ENCODE measurements at regions not wholly inside any gene's neighbourhood (a gene's known extent, or its start where the extent isn't known, plus 50 kb on each side); places are given as distances from the start of the nearest gene placed in this dataset.

GRCh38 chr9:31677877-31678276 lies 706.6 kb upstream of the ACO1 start:
- H3K4me3 Mint-ChIP-seq (ENCODE audit: unreplicated experiment): no peak overlapping the region
- H3K36me3 Mint-ChIP-seq (ENCODE audit: insufficient read depth, unreplicated experiment): no peaks in the 10 kb centered on the region
- Histone ChIP-seq H3K9me3 (no peaks in the 10 kb centered on the region), H3K4me1 (no peaks in the 10 kb centered on the region), H3K4me3 (ENCODE audit: low read depth, low read length) (no peak overlapping the region), H3K36me3 (ENCODE audit: control insufficient read depth, insufficient read depth, low read length) (no peaks in the 10 kb centered on the region), H3K27me3 (replicated peaks; ENCODE audit: control insufficient read depth, insufficient read depth, low read length) (no peaks in the 10 kb centered on the region)
- no peak for DNase-seq
- BruUV-seq (replicated peaks): no TSS peak
- no peaks in the 10 kb centered on the region for H3K9me3 Mint-ChIP-seq (ENCODE audit: unreplicated experiment)
- ChIA-PET CTCF (no interaction called here), POLR2A (no interaction called here)
- intact Hi-C loops (cut with micrococcal nuclease; ENCODE audit: unreplicated experiment): no loop called here
- TF ChIP-seq CTCF (IDR thresholded peaks at IDR 0.05; ENCODE audit: insufficient read depth in 1 of 2, low read depth in 1 of 2, low read length in 1 of 2, severe bottlenecking in 1 of 2, unreplicated experiment in 1 of 2): no peak
- no peak overlapping the region for H3K27ac Mint-ChIP-seq (ENCODE audit: unreplicated experiment)
- peaks cover 9% of the 10 kb centered on the region for H3K27me3 Mint-ChIP-seq (ENCODE audit: insufficient read depth, unreplicated experiment)
- no peaks in the 10 kb centered on the region for H3K4me1 Mint-ChIP-seq (ENCODE audit: low read depth, unreplicated experiment)

- ChIA-PET CTCF (no interaction called here), POLR2A (no interaction called here)
- Histone ChIP-seq H3K4me1 (no peaks in the 10 kb centered on the region), H3K4me3 (ENCODE audit: low read depth, low read length) (no peak overlapping the region), H3K9me3 (no peaks in the 10 kb centered on the region), H3K27me3 (replicated peaks; ENCODE audit: control insufficient read depth, insufficient read depth, low read length) (no peaks in the 10 kb centered on the region), H3K36me3 (ENCODE audit: control insufficient read depth, insufficient read depth, low read length) (no peaks in the 10 kb centered on the region)
- TF ChIP-seq CTCF (IDR thresholded peaks at IDR 0.05; ENCODE audit: insufficient read depth in 1 of 2, low read depth in 1 of 2, low read length in 1 of 2, severe bottlenecking in 1 of 2, unreplicated experiment in 1 of 2): no peak
- no peak overlapping the region for H3K27ac Mint-ChIP-seq (ENCODE audit: unreplicated experiment)
- no peaks in the 10 kb centered on the region for H3K9me3 Mint-ChIP-seq (ENCODE audit: unreplicated experiment)
- H3K36me3 Mint-ChIP-seq (ENCODE audit: insufficient read depth, unreplicated experiment): no peaks in the 10 kb centered on the region
- intact Hi-C loops (cut with micrococcal nuclease; ENCODE audit: unreplicated experiment): no loop called here
- no TSS peak for BruUV-seq (replicated peaks)
- no peak overlapping the region for H3K4me3 Mint-ChIP-seq (ENCODE audit: unreplicated experiment)
- no peak for DNase-seq
- peaks cover 5% of the 10 kb centered on the region for H3K27me3 Mint-ChIP-seq (ENCODE audit: insufficient read depth, unreplicated experiment)
- no peaks in the 10 kb centered on the region for H3K4me1 Mint-ChIP-seq (ENCODE audit: low read depth, unreplicated experiment)
Measured at GRCh38 chr9:31683116-31683515, 701.3 kb upstream of the ACO1 start.

- ChIA-PET CTCF (no interaction called here), POLR2A (no interaction called here)
- no peaks in the 10 kb centered on the region for H3K4me1 ChIP-seq
- BruUV-seq (replicated peaks): no TSS peak
- no peaks in the 10 kb centered on the region for H3K4me1 Mint-ChIP-seq (ENCODE audit: low read depth, unreplicated experiment)
- no peaks in the 10 kb centered on the region for H3K9me3 ChIP-seq
- no peaks in the 10 kb centered on the region for H3K9me3 Mint-ChIP-seq (ENCODE audit: unreplicated experiment)
- no peak overlapping the region for H3K27ac Mint-ChIP-seq (ENCODE audit: unreplicated experiment)
- no peaks in the 10 kb centered on the region for H3K27me3 Mint-ChIP-seq (ENCODE audit: insufficient read depth, unreplicated experiment)
- no peaks in the 10 kb centered on the region for H3K36me3 Mint-ChIP-seq (ENCODE audit: insufficient read depth, unreplicated experiment)
- DNase-seq: no peak
- TF ChIP-seq CTCF (IDR thresholded peaks at IDR 0.05; ENCODE audit: insufficient read depth in 1 of 2, low read depth in 1 of 2, low read length in 1 of 2, severe bottlenecking in 1 of 2, unreplicated experiment in 1 of 2): no peak
- H3K4me3 ChIP-seq (ENCODE audit: low read depth, low read length): no peak overlapping the region
- no peak overlapping the region for H3K4me3 Mint-ChIP-seq (ENCODE audit: unreplicated experiment)
- H3K27me3 ChIP-seq (replicated peaks; ENCODE audit: control insufficient read depth, insufficient read depth, low read length): no peaks in the 10 kb centered on the region
- H3K36me3 ChIP-seq (ENCODE audit: control insufficient read depth, insufficient read depth, low read length): no peaks in the 10 kb centered on the region
- intact Hi-C loops (cut with micrococcal nuclease; ENCODE audit: unreplicated experiment): no loop called here
Measured at GRCh38 chr9:31697956-31698355, 686.5 kb upstream of the ACO1 start.
